ENCODE measurements at regions not wholly inside any gene's neighbourhood (a gene's known extent, or its start where the extent isn't known, plus 50 kb on each side); places are given as distances from the start of the nearest gene placed in this dataset.

GRCh38 chr22:49072996-49073645, 754.6 kb downstream of the BRD1 start:
- no peak for DNase-seq (ENCODE audit: extremely low read depth, insufficient read length)
- no peak for TF ChIP-seq CTCF (IDR thresholded peaks at IDR 0.05; ENCODE audit: insufficient read depth, low read length, poor library complexity, severe bottlenecking)

GRCh38 chr22:49070501-49070900, 757.2 kb downstream of the BRD1 start:
- Histone ChIP-seq H3K27me3 (replicated peaks; ENCODE audit: control insufficient read depth, insufficient read depth, low read length) (no peaks in the 10 kb centered on the region), H3K4me3 (replicated peaks; ENCODE audit: low read depth, low read length) (no peak overlapping the region), H3K36me3 (ENCODE audit: control insufficient read depth, insufficient read depth, low read length) (no peaks in the 10 kb centered on the region)
- no peak for DNase-seq (ENCODE audit: extremely low read depth, insufficient read length)
- TF ChIP-seq CTCF (IDR thresholded peaks at IDR 0.05; ENCODE audit: insufficient read depth, low read length, poor library complexity, severe bottlenecking), result no peak

More at GRCh38 chr22:49072996-49073645, 754.6 kb downstream of the BRD1 start:
- H3K36me3 ChIP-seq (ENCODE audit: control insufficient read depth, insufficient read depth, low read length), result no peaks in the 10 kb centered on the region
- H3K4me3 ChIP-seq (replicated peaks; ENCODE audit: low read depth, low read length), result no peak overlapping the region
- H3K27me3 ChIP-seq (replicated peaks; ENCODE audit: control insufficient read depth, insufficient read depth, low read length), result no peaks in the 10 kb centered on the region

- H3K4me3 ChIP-seq (replicated peaks; ENCODE audit: low read depth, low read length), result no peak overlapping the region
- H3K27me3 ChIP-seq (replicated peaks; ENCODE audit: control insufficient read depth, insufficient read depth, low read length), result no peaks in the 10 kb centered on the region
- DNase-seq (ENCODE audit: extremely low read depth, insufficient read length), result no peak
- H3K36me3 ChIP-seq (ENCODE audit: control insufficient read depth, insufficient read depth, low read length), result no peaks in the 10 kb centered on the region
- no peak for TF ChIP-seq CTCF (IDR thresholded peaks at IDR 0.05; ENCODE audit: insufficient read depth, low read length, poor library complexity, severe bottlenecking)
Measured at GRCh38 chr22:49068861-49069500, 758.7 kb downstream of the BRD1 start.

GRCh38 chr22:49067504-49067903, 760.2 kb downstream of the BRD1 start:
- no peak for TF ChIP-seq CTCF (IDR thresholded peaks at IDR 0.05; ENCODE audit: insufficient read depth, low read length, poor library complexity, severe bottlenecking)
- Histone ChIP-seq H3K27me3 (replicated peaks; ENCODE audit: control insufficient read depth, insufficient read depth, low read length) (no peaks in the 10 kb centered on the region), H3K36me3 (ENCODE audit: control insufficient read depth, insufficient read depth, low read length) (no peaks in the 10 kb centered on the region), H3K4me3 (replicated peaks; ENCODE audit: low read depth, low read length) (no peak overlapping the region)
- no peak for DNase-seq (ENCODE audit: extremely low read depth, insufficient read length)

GRCh38 chr22:49066619-49067018, 761.1 kb downstream of the BRD1 start:
- Histone ChIP-seq H3K36me3 (ENCODE audit: control insufficient read depth, insufficient read depth, low read length) (no peaks in the 10 kb centered on the region), H3K4me3 (replicated peaks; ENCODE audit: low read depth, low read length) (no peak overlapping the region), H3K27me3 (replicated peaks; ENCODE audit: control insufficient read depth, insufficient read depth, low read length) (no peaks in the 10 kb centered on the region)
- DNase-seq (ENCODE audit: extremely low read depth, insufficient read length), result no peak
- no peak for TF ChIP-seq CTCF (IDR thresholded peaks at IDR 0.05; ENCODE audit: insufficient read depth, low read length, poor library complexity, severe bottlenecking)
